Sigmoid colon (tissue), 6 donors: ENCODE measurements at regions not wholly inside any gene's neighbourhood (a gene's known extent, or its start where the extent isn't known, plus 50 kb on each side); places are given as distances from the start of the nearest gene placed in this dataset.

Experiments used
- DNase-seq: peaks from one replicate; pipeline ENCODE4 v3.0.0-alpha.2; 2019
- H3K27ac ChIP-seq, 4 donors: fragments of 200-600 bp; sonication (generic); one replicate each; pipeline ENCODE4 v1.5.1; 2016 to 2019; ENCODE audit warnings: mild to moderate bottlenecking in 1 of 4
- H3K27me3 ChIP-seq, 3 donors: fragments of 200-600 bp; sonication (generic); one replicate each; pipeline ENCODE4 v1.5.1; 2019; ENCODE audit warnings: mild to moderate bottlenecking in 1 of 3
- H3K36me3 ChIP-seq, 4 donors: fragments of 200-600 bp; sonication (generic); one replicate each; pipeline ENCODE4 v1.5.1; 2016 to 2019
- H3K4me1 ChIP-seq, 4 donors: fragments of 200-600 bp; sonication (generic); one replicate each; pipeline ENCODE4 v1.5.1; 2017 to 2019
- H3K4me3 ChIP-seq, 4 donors: fragments of 200-600 bp; sonication (generic); one replicate each; pipeline ENCODE4 v1.5.1; 2017 to 2019; ENCODE audit warnings: mild to moderate bottlenecking in 2 of 4, moderate library complexity in 1 of 4
- H3K9me3 ChIP-seq, 4 donors: fragments of 200-600 bp in 3 of 4; sonication (generic) in 3 of 4; one replicate each; pipeline versions ENCODE4 v1.5.1 to v1.6.1; 2013 to 2019
- EP300 ChIP-seq, 4 donors: sonication (generic); formaldehyde crosslinking; IDR thresholded peaks; one replicate each; pipeline ENCODE4 v1.6.1; 2017; ENCODE audit warnings: antibody characterized with exemption in 4 of 4
- POLR2A ChIP-seq, 2 donors: fragments of 450-650 bp; IDR thresholded peaks; one replicate each; pipeline ENCODE4 v1.6.1; 2016; ENCODE audit warnings: antibody characterized with exemption in 2 of 2, mild to moderate bottlenecking in 2 of 2, moderate library complexity in 2 of 2
- POLR2AphosphoS5 ChIP-seq, 4 donors: sonication (generic); formaldehyde crosslinking; IDR thresholded peaks; one replicate each; pipeline ENCODE4 v1.6.1; 2017; ENCODE audit warnings: antibody characterized with exemption in 4 of 4
- WGBS, 2 donors: extraction: QIAGEN DNeasy Blood & Tissue Kit; methylation state at CpG; one replicate each; pipeline ENCODE4 v1.1.7; 2013; 5-methylcytosine and 5-hydroxymethylcytosine counted together
- intact Hi-C: fragments of 100-400 bp; cut with DNase I; formaldehyde crosslinking; loops from one replicate; pipeline ENCODE4 v1.15.1; 2023
- TF ChIP-seq, protein P1 (sequence below), 4 experiments: fragments of 450-650 bp in 3 of 4; fragments of 200-600 bp in 1 of 4; IDR thresholded peaks; one replicate each; pipeline ENCODE4 v1.5.1; 2016 to 2019; ENCODE audit warnings: antibody characterized with exemption in 4 of 4, mild to moderate bottlenecking in 3 of 4, moderate library complexity in 2 of 4
- donor health status: healthy with polysubstance abuse.
- donor health status: healthy.

GRCh38 chr3:1727242-1727641, 371.4 kb upstream of the CNTN4 start:
- WGBS, 2 donors, result 17 to 64% methylated on average over 4 of the region's 4 CpGs
- Histone ChIP-seq H3K4me3 (no peak overlapping the region), H3K9me3 (no peaks in the 10 kb centered on the region), H3K4me1 (no peaks in the 10 kb centered on the region), H3K36me3 (no peaks in the 10 kb centered on the region), H3K27ac (no peak overlapping the region), H3K27me3 (no peaks in the 10 kb centered on the region)
- TF ChIP-seq, protein P1, sequence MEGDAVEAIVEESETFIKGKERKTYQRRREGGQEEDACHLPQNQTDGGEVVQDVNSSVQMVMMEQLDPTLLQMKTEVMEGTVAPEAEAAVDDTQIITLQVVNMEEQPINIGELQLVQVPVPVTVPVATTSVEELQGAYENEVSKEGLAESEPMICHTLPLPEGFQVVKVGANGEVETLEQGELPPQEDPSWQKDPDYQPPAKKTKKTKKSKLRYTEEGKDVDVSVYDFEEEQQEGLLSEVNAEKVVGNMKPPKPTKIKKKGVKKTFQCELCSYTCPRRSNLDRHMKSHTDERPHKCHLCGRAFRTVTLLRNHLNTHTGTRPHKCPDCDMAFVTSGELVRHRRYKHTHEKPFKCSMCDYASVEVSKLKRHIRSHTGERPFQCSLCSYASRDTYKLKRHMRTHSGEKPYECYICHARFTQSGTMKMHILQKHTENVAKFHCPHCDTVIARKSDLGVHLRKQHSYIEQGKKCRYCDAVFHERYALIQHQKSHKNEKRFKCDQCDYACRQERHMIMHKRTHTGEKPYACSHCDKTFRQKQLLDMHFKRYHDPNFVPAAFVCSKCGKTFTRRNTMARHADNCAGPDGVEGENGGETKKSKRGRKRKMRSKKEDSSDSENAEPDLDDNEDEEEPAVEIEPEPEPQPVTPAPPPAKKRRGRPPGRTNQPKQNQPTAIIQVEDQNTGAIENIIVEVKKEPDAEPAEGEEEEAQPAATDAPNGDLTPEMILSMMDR (IDR thresholded peaks at IDR 0.05), result no peak
- TF ChIP-seq EP300 (IDR thresholded peaks at IDR 0.05) (no peak), POLR2A (IDR thresholded peaks at IDR 0.05) (no peak), POLR2AphosphoS5 (IDR thresholded peaks at IDR 0.05) (no peak)
- intact Hi-C loops, result no loop called here
- no peak for DNase-seq

- 12 to 63% methylated on average over 5 of the region's 5 CpGs for WGBS, 2 donors
- Histone ChIP-seq H3K27me3 (no peaks in the 10 kb centered on the region), H3K27ac (no peak overlapping the region), H3K4me3 (no peak overlapping the region), H3K9me3 (no peaks in the 10 kb centered on the region), H3K4me1 (no peaks in the 10 kb centered on the region), H3K36me3 (no peaks in the 10 kb centered on the region)
- TF ChIP-seq, protein P1 (IDR thresholded peaks at IDR 0.05), result no peak
- TF ChIP-seq POLR2A (IDR thresholded peaks at IDR 0.05) (no peak), POLR2AphosphoS5 (IDR thresholded peaks at IDR 0.05) (no peak), EP300 (IDR thresholded peaks at IDR 0.05) (no peak)
- intact Hi-C loops, result no loop called here
- DNase-seq, result no peak
Observed at GRCh38 chr3:1728510-1728909, 370.2 kb upstream of the CNTN4 start.

- no peak overlapping the region for H3K4me3 ChIP-seq
- intact Hi-C loops, result no loop called here
Observed at GRCh38 chr3:1734494-1735122, 364.1 kb upstream of the CNTN4 start.

GRCh38 chr3:1752205-1752604, 346.5 kb upstream of the CNTN4 start:
- TF ChIP-seq, protein P1 (IDR thresholded peaks at IDR 0.05), result no peak
- no peak for TF ChIP-seq POLR2A (IDR thresholded peaks at IDR 0.05)
- 72 to 77% methylated on average over 6 of the region's 6 CpGs for WGBS, 2 donors
- peaks cover 0 to 1% (median 0%) of the 10 kb centered on the region in 4 donors for H3K9me3 ChIP-seq
- no peaks in the 10 kb centered on the region for H3K27me3 ChIP-seq
- DNase-seq, result no peak
- intact Hi-C loops, result no loop called here
- H3K27ac ChIP-seq, result no peak overlapping the region
- H3K36me3 ChIP-seq, result no peaks in the 10 kb centered on the region
- H3K4me1 ChIP-seq, result no peaks in the 10 kb centered on the region
- no peak overlapping the region for H3K4me3 ChIP-seq

More at GRCh38 chr3:1734494-1735122, 364.1 kb upstream of the CNTN4 start:
- H3K9me3 ChIP-seq, result peaks cover 0 to 3% (median 0%) of the 10 kb centered on the region in 4 donors
- no peak overlapping the region for H3K27ac ChIP-seq
- DNase-seq, result no peak
- TF ChIP-seq POLR2AphosphoS5 (IDR thresholded peaks at IDR 0.05) (no peak), POLR2A (IDR thresholded peaks at IDR 0.05) (no peak), EP300 (IDR thresholded peaks at IDR 0.05) (no peak)
- TF ChIP-seq, protein P1 (IDR thresholded peaks at IDR 0.05), result no peak
- H3K27me3 ChIP-seq, result no peaks in the 10 kb centered on the region
- no peaks in the 10 kb centered on the region for H3K36me3 ChIP-seq
- WGBS, 2 donors, result 83 to 86% methylated on average over 3 of the region's 3 CpGs
- no peaks in the 10 kb centered on the region for H3K4me1 ChIP-seq

DNA sequence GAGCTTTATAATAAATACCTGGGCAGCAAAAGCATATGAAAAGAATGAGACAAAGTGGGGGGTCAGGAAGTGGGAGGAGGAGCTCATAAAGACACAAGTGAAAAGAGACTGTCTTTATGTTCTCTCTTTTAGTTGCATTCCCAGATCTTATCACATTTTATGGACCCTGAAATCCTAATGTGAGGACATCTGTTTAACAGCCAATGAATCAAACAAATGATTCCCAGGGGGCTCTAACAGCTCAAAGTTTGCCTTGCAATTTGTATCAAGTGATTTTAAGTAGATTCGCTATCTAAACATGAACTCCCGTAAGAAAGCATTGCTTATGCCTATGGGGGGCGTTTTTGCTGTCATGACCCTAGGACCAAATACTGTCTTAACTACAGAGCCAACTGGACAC, 332.3 kb upstream of the CNTN4 start:
- Histone ChIP-seq H3K36me3 (no peaks in the 10 kb centered on the region), H3K27ac (no peak overlapping the region), H3K4me1 (no peaks in the 10 kb centered on the region), H3K9me3 (peaks cover 0 to 2% (median 0%) of the 10 kb centered on the region in 4 donors), H3K27me3 (no peaks in the 10 kb centered on the region), H3K4me3 (no peak overlapping the region)
- intact Hi-C loops, result no loop called here
- TF ChIP-seq EP300 (IDR thresholded peaks at IDR 0.05), result no peak
- no peak for TF ChIP-seq POLR2AphosphoS5 (IDR thresholded peaks at IDR 0.05)
- no peak for TF ChIP-seq POLR2A (IDR thresholded peaks at IDR 0.05)
- TF ChIP-seq, protein P1 (IDR thresholded peaks at IDR 0.05), result no peak
- 67 to 82% methylated on average over 3 of the region's 3 CpGs for WGBS, 2 donors
- no peak for DNase-seq
